ENCODE measurements at regions not wholly inside any gene's neighbourhood (a gene's known extent, or its start where the extent isn't known, plus 50 kb on each side); places are given as distances from the start of the nearest gene placed in this dataset.

- no peak for DNase-seq (ENCODE audit: low read depth in 3 of 3, low spot score in 1 of 3)
These were observed 172.2 kb downstream of the CDC5L start for GRCh38 chr6:44559486-44560270.

- DNase-seq (ENCODE audit: low read depth in 3 of 3, low spot score in 1 of 3): no peak
These were observed 173.1 kb downstream of the CDC5L start for GRCh38 chr6:44560458-44561059.

DNA sequence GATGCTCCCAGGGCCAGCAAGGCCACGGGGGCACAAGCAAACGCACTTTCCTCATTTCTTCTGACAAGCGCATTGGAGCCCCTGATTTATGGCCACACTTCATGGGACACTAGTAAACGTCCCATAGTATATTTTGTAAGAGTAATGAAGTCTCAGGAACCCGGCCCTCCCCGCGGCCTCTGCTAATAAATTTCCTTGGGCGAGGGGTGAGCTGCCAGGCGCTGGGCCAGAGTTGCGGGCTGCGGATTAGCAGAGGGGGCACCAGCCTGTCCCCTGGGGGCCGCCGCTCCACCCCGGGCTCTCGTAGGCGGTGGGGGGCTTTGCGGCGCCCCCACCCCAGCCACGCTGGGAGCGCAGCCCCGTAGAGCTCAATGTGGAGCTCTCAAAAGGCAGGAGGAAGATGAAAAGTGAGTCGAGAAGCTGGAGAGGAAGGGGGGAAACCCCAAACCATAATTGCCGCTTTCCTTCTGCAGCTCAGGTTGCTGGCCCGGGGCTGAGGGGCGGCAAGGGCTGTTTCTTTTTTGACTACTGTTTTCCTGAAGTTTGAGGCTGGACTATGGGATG lies 173.6 kb downstream of the CDC5L start:
- DNase-seq (ENCODE audit: low read depth in 3 of 3, low spot score in 1 of 3): no peak

DNA sequence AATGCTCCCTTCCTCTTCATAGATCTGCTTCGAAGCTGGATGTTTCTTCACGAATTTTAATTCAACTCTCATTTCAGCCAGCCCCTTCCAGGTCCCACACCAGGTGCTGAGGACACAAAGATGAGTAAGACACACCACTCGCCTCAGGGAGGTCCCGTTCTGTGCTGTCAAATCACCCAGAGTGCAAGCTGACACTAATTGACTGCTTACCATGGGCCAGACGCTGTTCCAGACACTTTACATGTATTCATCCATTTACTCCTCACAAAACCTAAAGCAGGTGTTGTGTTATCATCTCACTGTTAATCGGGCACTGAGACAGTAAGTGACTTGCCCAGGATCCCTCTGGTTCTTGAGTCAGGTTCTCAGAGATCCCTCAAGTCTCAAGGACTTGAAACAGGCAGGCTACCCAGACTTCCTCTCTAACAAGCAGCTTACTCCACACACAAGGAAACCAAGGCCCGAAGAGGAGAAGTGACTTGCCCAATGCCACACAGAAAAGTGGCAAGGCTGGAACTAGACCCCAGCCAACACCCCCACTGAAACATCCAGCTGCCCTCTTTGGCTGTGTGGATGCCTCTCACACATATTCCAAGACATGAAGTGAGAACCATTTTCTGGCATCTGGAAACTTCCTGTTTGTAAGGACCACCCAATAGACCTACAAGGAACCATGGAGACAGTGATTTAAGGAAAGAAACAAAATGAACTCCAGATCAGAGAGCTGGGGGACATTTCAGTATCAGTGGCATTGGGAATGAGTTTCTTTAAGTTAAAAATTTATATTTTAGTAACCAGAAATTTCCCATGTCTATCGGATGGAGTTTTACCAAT lies 174.5 kb downstream of the CDC5L start:
- no peak for DNase-seq (ENCODE audit: low read depth in 3 of 3, low spot score in 1 of 3)

- DNase-seq (ENCODE audit: low read depth in 3 of 3, low spot score in 1 of 3): no peak
These were observed 175.9 kb downstream of the CDC5L start for GRCh38 chr6:44563397-44563796.

- no peak for DNase-seq (ENCODE audit: low read depth in 3 of 3, low spot score in 1 of 3)
These were observed 177.5 kb downstream of the CDC5L start for GRCh38 chr6:44564906-44565524.

GRCh38 chr6:44567406-44567805 lies 179.9 kb downstream of the CDC5L start:
- DNase-seq (ENCODE audit: low read depth in 3 of 3, low spot score in 1 of 3): no peak

DNA sequence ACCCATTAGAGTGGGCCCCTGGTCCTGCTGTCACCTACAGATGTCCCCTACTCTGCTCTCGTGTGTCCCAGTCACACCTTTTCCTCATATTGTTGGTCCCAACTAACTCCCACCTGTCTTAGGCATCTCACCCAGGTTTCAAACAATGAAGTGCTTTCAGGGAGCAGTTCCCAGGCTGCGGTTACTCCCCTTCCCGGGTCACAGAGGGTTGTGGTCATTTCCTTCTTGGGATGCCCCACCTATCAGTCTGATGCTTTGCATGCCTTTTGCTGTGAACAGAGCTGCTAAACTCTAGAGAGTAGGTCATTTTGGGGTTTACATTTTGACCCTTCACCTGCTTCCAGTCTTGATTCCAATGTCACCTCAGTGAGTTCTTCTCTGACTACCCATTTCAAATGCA lies 181.6 kb downstream of the CDC5L start:
- DNase-seq (ENCODE audit: low read depth in 3 of 3, low spot score in 1 of 3): no peak

DNA sequence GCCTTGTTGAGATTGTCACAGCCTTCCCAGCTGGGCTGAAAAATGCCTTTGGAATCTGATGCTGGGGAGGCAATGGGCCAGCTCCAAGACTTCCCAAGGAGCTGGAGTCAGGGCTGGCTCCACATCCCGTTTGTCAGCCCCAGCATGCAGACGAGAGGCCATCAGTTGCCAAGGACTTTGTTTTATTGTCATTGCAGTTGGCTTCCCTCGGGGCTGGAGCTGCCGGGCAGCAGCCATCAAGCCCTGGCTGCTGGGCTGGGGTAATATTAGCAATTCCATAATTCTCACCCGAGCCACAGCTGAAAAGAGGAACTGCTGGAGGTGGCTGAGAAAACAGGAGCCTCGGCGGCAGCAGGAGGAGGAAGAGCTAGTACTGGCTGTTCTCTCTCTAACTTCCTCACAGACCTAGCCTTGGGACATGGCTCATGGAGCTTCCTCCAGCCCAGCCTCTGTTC lies 182.5 kb downstream of the CDC5L start:
- DNase-seq (ENCODE audit: low read depth in 3 of 3, low spot score in 1 of 3): no peak

DNA sequence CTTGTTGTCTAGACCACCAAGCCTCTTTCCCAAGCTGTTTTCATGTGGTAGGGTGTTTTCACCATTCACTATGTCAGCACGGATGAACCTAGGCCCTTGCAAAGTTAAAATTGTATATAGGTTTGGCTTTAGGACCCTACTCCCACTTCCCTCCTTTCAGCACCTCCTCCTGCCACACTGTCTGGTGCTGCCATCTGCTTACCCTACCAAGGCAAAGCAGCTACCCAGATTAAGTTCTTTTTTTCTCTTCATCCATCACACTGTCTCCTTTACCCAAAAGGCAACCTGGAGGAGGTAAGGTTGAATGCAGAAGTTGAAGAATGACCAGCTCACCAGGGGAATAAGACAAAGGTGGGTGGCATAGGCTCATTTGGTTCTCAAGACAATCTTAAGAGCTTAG lies 184.0 kb downstream of the CDC5L start:
- DNase-seq (ENCODE audit: low read depth in 3 of 3, low spot score in 1 of 3): no peak

GRCh38 chr6:44572346-44572745 lies 184.8 kb downstream of the CDC5L start:
- no peak for DNase-seq (ENCODE audit: low read depth in 3 of 3, low spot score in 1 of 3)

DNA sequence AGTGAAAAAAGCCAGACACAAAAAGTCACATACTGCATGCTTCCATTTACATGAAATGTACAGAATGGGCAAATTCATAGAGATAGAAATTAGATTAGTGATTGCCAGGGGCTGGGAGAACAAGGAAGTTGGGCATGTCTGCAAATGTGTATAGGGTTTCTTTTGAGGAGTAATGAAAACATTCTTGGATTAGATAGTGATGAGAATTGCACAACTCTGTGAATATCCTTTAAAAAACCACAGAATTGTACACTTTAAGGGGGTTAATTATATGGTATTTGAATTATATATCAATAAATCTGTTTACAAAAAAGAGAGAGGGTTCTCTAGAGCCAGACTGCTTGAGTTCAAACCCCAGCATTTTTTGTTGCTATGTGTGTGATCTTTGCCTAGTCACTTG lies 188.1 kb downstream of the CDC5L start:
- DNase-seq (ENCODE audit: low read depth in 3 of 3, low spot score in 1 of 3): no peak

DNA sequence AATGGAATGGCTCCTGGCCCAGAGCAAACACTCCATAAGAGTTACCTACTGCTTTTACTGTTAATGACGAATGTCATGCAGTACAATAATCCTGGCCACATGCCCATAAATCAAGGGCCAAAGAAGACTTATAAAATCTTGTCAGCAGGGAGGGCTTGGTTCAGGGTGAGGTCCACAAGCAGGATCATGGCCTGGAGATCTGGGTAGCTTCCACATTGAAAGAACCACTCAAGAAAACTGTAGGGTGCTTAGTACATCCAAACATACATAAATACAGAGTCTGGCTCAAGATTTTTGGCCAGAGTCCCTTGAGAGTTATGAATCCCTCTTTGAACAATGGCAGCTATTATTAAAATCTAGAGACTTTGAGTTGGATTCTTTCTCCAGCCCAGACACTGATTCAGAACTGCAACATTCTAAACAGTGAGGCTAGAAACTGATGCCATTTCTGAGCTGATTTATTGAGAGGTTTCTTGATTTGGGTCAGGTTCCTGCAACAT lies 188.7 kb downstream of the CDC5L start:
- DNase-seq (ENCODE audit: low read depth in 3 of 3, low spot score in 1 of 3): no peak

- DNase-seq (ENCODE audit: low read depth in 3 of 3, low spot score in 1 of 3): no peak
These were observed 193.4 kb downstream of the CDC5L start for GRCh38 chr6:44580901-44581300.

DNA sequence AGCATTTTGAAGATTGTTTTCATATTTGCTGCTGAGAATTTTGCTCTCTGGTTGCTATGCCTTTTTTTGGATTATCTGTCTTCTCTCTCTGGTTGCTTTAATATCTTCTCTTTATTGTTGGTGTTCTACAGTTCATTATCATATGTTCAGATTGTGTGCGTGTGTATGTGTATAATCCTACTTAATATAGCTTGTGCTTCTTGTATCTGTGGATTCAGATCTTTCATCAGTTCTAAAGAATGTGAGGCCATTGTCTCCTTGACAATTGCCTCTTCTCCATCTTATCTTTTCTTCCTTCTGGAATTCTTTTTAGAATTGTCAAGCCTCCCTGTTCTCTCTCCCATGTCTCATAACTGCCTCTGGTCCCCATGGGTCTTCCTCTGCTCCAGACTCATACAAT lies 195.4 kb downstream of the CDC5L start:
- DNase-seq (ENCODE audit: low read depth in 3 of 3, low spot score in 1 of 3): no peak

DNA sequence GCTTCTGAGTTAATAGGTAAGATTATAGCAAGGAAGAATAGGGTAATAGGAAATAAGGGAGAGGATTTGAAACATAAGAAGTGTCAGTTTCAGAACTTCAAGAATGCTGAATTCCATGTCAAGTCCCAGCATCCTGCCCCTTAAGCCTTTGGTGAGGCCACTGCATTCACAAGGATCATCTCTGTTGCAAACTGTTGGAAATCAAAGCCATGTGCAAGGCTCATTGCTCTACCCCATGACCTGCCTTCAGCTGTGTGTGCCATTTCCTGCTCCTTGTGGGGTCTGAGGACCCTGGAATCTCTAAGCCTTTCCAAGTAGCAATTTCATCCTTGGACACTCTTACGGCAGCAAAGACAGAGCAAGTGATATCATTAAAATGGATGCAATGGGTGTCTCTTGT lies 203.0 kb downstream of the CDC5L start:
- DNase-seq (ENCODE audit: low read depth in 3 of 3, low spot score in 1 of 3): no peak

DNA sequence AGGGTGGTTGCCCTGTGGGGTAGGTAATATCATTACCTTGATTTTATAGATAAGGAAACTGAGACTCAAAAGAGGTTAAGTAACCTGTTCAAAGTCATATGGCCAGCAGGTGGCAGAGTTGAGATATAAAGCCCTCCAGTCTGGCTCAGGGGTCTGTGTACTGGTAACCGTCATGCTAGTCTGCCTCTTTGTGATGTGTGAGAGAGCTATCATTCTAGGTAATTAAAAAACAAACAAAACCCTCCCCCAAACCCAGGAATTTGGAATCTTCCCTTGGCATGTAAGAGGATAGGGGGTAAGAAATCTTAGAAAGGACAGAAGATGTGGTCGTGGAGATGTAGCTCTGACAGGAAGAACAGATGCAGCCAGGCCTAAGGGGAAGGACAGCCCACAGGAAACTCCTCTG lies 206.0 kb downstream of the CDC5L start:
- DNase-seq (ENCODE audit: low read depth in 3 of 3, low spot score in 1 of 3): peak in 2 of 3 donors; percentile 0 to 19

- no peak for DNase-seq (ENCODE audit: low read depth in 3 of 3, low spot score in 1 of 3)
These were observed 207.0 kb downstream of the CDC5L start for GRCh38 chr6:44594481-44594880.

DNA sequence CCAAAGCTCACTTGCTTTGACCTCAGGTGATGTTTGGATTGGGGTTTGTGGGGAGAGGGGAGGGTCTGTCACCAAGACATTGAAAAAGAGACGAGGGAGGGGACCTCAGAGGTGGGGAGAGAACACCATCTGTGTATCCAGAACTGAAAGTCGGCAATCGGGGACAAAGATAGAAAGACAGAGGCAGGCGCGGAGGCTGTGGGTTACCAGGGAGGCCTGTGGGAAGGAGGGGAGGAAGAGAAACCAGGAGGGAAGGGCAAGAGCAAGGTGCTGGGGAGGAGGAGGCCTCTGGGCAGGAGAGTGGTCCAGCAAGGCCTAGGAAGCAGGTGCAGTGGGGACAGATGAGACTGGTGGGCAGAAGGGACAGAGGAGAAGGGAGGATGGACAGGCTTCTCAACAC lies 211.2 kb downstream of the CDC5L start:
- no peak for DNase-seq (ENCODE audit: low read depth in 3 of 3, low spot score in 1 of 3)

DNA sequence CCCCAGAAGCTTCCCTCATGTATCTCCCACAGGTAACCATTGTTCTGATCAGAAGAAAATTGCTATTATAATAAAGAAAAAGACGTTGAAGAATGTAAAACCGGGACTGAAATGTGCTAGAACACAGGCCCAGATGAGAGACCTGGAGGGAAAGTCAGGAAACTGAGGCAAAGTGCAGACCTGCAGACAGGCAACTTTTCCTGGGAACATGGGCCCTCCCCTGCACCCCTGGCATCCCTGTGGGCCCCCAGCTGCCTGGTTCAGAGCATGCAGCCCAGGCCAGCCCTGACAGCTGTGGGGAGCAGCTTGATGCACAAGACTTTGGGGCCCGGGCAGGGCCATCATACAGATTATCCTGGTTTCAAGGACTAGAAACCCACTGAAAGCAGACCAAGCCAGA lies 212.2 kb downstream of the CDC5L start:
- no peak for DNase-seq (ENCODE audit: low read depth in 3 of 3, low spot score in 1 of 3)

DNA sequence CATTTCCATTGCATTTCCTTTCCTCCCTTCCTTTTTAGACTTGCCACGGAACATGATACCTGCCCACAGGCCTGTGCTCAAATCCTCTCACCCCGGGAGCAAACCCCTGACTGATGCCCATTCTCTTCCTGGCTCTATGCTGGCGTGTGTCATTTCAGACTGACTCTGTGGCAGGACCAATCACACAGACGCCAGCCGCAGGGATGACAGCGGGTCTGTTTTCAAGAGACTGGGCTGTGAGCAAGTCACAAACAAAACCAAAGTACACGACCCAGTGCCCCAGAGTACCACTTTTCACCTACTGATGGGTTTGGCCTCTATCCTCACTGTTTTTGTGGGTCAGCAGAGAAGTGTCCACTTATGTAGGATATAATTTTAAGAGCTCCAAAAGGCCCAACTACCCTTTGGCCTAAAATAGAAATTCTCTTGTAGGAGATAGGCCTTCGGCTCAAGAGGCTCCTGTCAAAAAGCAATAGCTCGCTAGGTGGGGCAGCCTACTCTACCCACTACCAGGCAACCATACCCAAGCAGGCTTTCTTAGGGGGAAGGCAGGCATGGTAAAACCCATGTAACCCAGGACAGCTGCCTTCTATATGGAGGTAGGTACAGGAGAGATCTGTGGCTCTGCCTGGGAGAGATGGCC lies 215.7 kb downstream of the CDC5L start:
- no peak for DNase-seq (ENCODE audit: low read depth in 3 of 3, low spot score in 1 of 3)

All from stimulated activated CD4-positive, alpha-beta T cell treated with anti-CD3 and anti-CD28 coated beads, TNF-alpha, amount 100 ng/mL, for 1 hour (primary cell).